MM.1S (cell line): ENCODE measurements at regions not wholly inside any gene's neighbourhood (a gene's known extent, or its start where the extent isn't known, plus 50 kb on each side); places are given as distances from the start of the nearest gene placed in this dataset.
"Not testable (repeated sequence)": the region's sequence is repeated elsewhere in the genome, so short reads cannot be mapped to it uniquely, and the experiment has no call there.

ENCODE experiments used
- DNase-seq: peaks from one replicate; pipeline ENCODE4 v3.0.0-alpha.2; 2015
- H2AFZ ChIP-seq: fragments of 300-600 bp; sonication (generic); 2 replicates; pipeline ENCODE4 v1.6.0; 2016; ENCODE audit warnings: antibody characterized with exemption, low read length
- H3F3A ChIP-seq: fragments of 300-600 bp; sonication (generic); 2 replicates; pipeline ENCODE4 v1.6.1; 2016; ENCODE audit warnings: mild to moderate bottlenecking, antibody characterized with exemption, low read length, moderate library complexity, mixed read lengths; ENCODE audit not compliant: insufficient read depth
- H3K27ac ChIP-seq: fragments of 300-600 bp; sonication (generic); 2 replicates; pipeline ENCODE4 v1.5.1; 2016; ENCODE audit warnings: mild to moderate bottlenecking, low read length
- H3K27me3 ChIP-seq: fragments of 300-600 bp; sonication (generic); replicated peaks from 2 replicates; pipeline ENCODE4 v1.6.0; 2016; ENCODE audit warnings: low read length; ENCODE audit not compliant: insufficient read depth
- H3K36me3 ChIP-seq: fragments of 300-600 bp; sonication (generic); replicated peaks from 2 replicates; pipeline ENCODE4 v1.6.1; 2016; ENCODE audit warnings: mild to moderate bottlenecking, low read length, mixed read lengths; ENCODE audit not compliant: insufficient read depth
- H3K4me1 ChIP-seq: fragments of 300-600 bp; sonication (generic); 2 replicates; pipeline ENCODE4 v1.6.1; 2016; ENCODE audit warnings: low read length, mixed read lengths
- H3K4me2 ChIP-seq: fragments of 300-600 bp; sonication (generic); 2 replicates; pipeline ENCODE4 v1.6.0; 2016; ENCODE audit warnings: low read depth, low read length
- H3K4me3 ChIP-seq: fragments of 300-600 bp; sonication (generic); 2 replicates; pipeline ENCODE4 v1.5.1; 2016; ENCODE audit warnings: low read length, mixed read lengths
- H3K79me2 ChIP-seq: fragments of 300-600 bp; sonication (generic); 2 replicates; pipeline ENCODE4 v1.6.1; 2016; ENCODE audit warnings: mixed run types, low read length, mixed read lengths
- H3K9ac ChIP-seq: fragments of 300-600 bp; sonication (generic); 2 replicates; pipeline ENCODE4 v1.6.1; 2016; ENCODE audit warnings: low read length, mixed read lengths
- H3K9me2 ChIP-seq: fragments of 300-600 bp; sonication (generic); replicated peaks from 2 replicates; pipeline ENCODE4 v1.6.1; 2016; ENCODE audit warnings: mild to moderate bottlenecking, low read length, mixed read lengths; ENCODE audit not compliant: insufficient read depth
- H3K9me3 ChIP-seq: fragments of 300-600 bp; sonication (generic); replicated peaks from 2 replicates; pipeline ENCODE4 v1.6.1; 2016; ENCODE audit warnings: mild to moderate bottlenecking, low read length, mixed read lengths; ENCODE audit not compliant: insufficient read depth
- H4K20me1 ChIP-seq: fragments of 300-600 bp; sonication (generic); 2 replicates; pipeline ENCODE4 v1.6.1; 2016; ENCODE audit warnings: mild to moderate bottlenecking, low read length, moderate library complexity, mixed read lengths; ENCODE audit not compliant: insufficient read depth

- H2AFZ ChIP-seq, H4K20me1 ChIP-seq, H3K36me3 ChIP-seq, H3K9me3 ChIP-seq, H3K4me3 ChIP-seq, H3F3A ChIP-seq, H3K9ac ChIP-seq, H3K27ac ChIP-seq, H3K9me2 ChIP-seq, H3K4me2 ChIP-seq, H3K4me1 ChIP-seq, H3K27me3 ChIP-seq, DNase-seq, H3K79me2 ChIP-seq: not testable (repeated sequence)
These were observed 113.6 kb downstream of the SRGAP2 start for GRCh38 chr1:206316901-206317300.

GRCh38 chr1:206317878-206318514 is 114.7 kb downstream of the SRGAP2 start:
- not testable (repeated sequence) for H2AFZ ChIP-seq, H3F3A ChIP-seq, H3K4me3 ChIP-seq

GRCh38 chr1:206320227-206320626 is 116.9 kb downstream of the SRGAP2 start:
- not testable (repeated sequence) for H3K79me2 ChIP-seq, H3K27ac ChIP-seq, H3K4me1 ChIP-seq, H3K36me3 ChIP-seq, H3K9me3 ChIP-seq, H2AFZ ChIP-seq, H3K9me2 ChIP-seq, H3F3A ChIP-seq, DNase-seq, H3K4me3 ChIP-seq, H4K20me1 ChIP-seq, H3K9ac ChIP-seq, H3K27me3 ChIP-seq, H3K4me2 ChIP-seq

More at GRCh38 chr1:206317878-206318514, 114.7 kb downstream of the SRGAP2 start:
- H3K9me3 ChIP-seq, H4K20me1 ChIP-seq, H3K9ac ChIP-seq, H3K27ac ChIP-seq, H3K36me3 ChIP-seq, H3K4me2 ChIP-seq, DNase-seq, H3K27me3 ChIP-seq, H3K79me2 ChIP-seq, H3K9me2 ChIP-seq, H3K4me1 ChIP-seq: not testable (repeated sequence)

GRCh38 chr1:206326159-206326939 is 123.0 kb downstream of the SRGAP2 start:
- H3F3A ChIP-seq, H3K9ac ChIP-seq, H3K4me1 ChIP-seq, H3K4me3 ChIP-seq, H3K9me2 ChIP-seq, H3K79me2 ChIP-seq, H3K27ac ChIP-seq, H4K20me1 ChIP-seq, H3K36me3 ChIP-seq, H3K9me3 ChIP-seq, DNase-seq, H2AFZ ChIP-seq, H3K4me2 ChIP-seq, H3K27me3 ChIP-seq: not testable (repeated sequence)

- not testable (repeated sequence) for DNase-seq, H3K27me3 ChIP-seq, H3K9me2 ChIP-seq, H3K4me3 ChIP-seq, H3K27ac ChIP-seq, H2AFZ ChIP-seq, H3K36me3 ChIP-seq, H3K4me1 ChIP-seq, H3K9ac ChIP-seq, H3K4me2 ChIP-seq, H3K79me2 ChIP-seq, H4K20me1 ChIP-seq, H3F3A ChIP-seq, H3K9me3 ChIP-seq
These were observed 128.3 kb downstream of the SRGAP2 start for GRCh38 chr1:206331597-206331996.

GRCh38 chr1:206333316-206333715 is 130.0 kb downstream of the SRGAP2 start:
- H3K4me3 ChIP-seq, H3K4me1 ChIP-seq, H2AFZ ChIP-seq, H3F3A ChIP-seq, DNase-seq, H3K79me2 ChIP-seq, H3K9me2 ChIP-seq, H3K27me3 ChIP-seq, H3K9me3 ChIP-seq, H3K36me3 ChIP-seq, H3K4me2 ChIP-seq, H3K27ac ChIP-seq, H4K20me1 ChIP-seq, H3K9ac ChIP-seq: not testable (repeated sequence)

GRCh38 chr1:206333897-206334296 is 130.6 kb downstream of the SRGAP2 start:
- not testable (repeated sequence) for H3K9me2 ChIP-seq, H3F3A ChIP-seq, H3K9ac ChIP-seq, H3K36me3 ChIP-seq, H3K4me3 ChIP-seq, H3K9me3 ChIP-seq, H3K4me1 ChIP-seq, DNase-seq, H3K4me2 ChIP-seq, H3K27ac ChIP-seq, H3K27me3 ChIP-seq, H4K20me1 ChIP-seq, H2AFZ ChIP-seq, H3K79me2 ChIP-seq

- H3K36me3 ChIP-seq, H3K4me3 ChIP-seq, H2AFZ ChIP-seq, H3K27me3 ChIP-seq, H3F3A ChIP-seq, H3K4me1 ChIP-seq, H3K4me2 ChIP-seq, H3K27ac ChIP-seq, H3K9me3 ChIP-seq, H3K9ac ChIP-seq, DNase-seq, H3K79me2 ChIP-seq, H4K20me1 ChIP-seq, H3K9me2 ChIP-seq: not testable (repeated sequence)
These were observed 131.1 kb downstream of the SRGAP2 start for GRCh38 chr1:206334481-206334880.
